ENCODE measurements at regions not wholly inside any gene's neighbourhood (a gene's known extent, or its start where the extent isn't known, plus 50 kb on each side); places are given as distances from the start of the nearest gene placed in this dataset.

GRCh38 chrX:43068639-43069038, 290.7 kb upstream of the PPP1R2C start:
- TF ChIP-seq FOXM1 (IDR thresholded peaks at IDR 0.05; ENCODE audit: borderline replicate concordance) (no peak), ARNT (IDR thresholded peaks at IDR 0.05) (no peak), FOXK2 (IDR thresholded peaks at IDR 0.05) (no peak), SP1 (IDR thresholded peaks at IDR 0.05) (no peak), HDGF (IDR thresholded peaks at IDR 0.05; ENCODE audit: borderline replicate concordance) (no peak), BHLHE40 (IDR thresholded peaks at IDR 0.05; ENCODE audit: borderline replicate concordance) (no peak), TARDBP (IDR thresholded peaks at IDR 0.05) (no peak), CTBP1 (IDR thresholded peaks at IDR 0.05; ENCODE audit: borderline replicate concordance) (no peak), FOXA1 (IDR thresholded peaks at IDR 0.05) (no peak), ZNF384 (IDR thresholded peaks at IDR 0.05) (no peak), NFRKB (IDR thresholded peaks at IDR 0.05) (no peak), SUZ12 (IDR thresholded peaks at IDR 0.05) (no peak), ELF4 (IDR thresholded peaks at IDR 0.05) (no peak)
- TF ChIP-seq, protein P1, sequence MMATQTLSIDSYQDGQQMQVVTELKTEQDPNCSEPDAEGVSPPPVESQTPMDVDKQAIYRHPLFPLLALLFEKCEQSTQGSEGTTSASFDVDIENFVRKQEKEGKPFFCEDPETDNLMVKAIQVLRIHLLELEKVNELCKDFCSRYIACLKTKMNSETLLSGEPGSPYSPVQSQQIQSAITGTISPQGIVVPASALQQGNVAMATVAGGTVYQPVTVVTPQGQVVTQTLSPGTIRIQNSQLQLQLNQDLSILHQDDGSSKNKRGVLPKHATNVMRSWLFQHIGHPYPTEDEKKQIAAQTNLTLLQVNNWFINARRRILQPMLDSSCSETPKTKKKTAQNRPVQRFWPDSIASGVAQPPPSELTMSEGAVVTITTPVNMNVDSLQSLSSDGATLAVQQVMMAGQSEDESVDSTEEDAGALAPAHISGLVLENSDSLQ (IDR thresholded peaks at IDR 0.05), result no peak

All from HEK293T (cell line).